Lung (tissue), 11 donors: ENCODE measurements at regions not wholly inside any gene's neighbourhood (a gene's known extent, or its start where the extent isn't known, plus 50 kb on each side); places are given as distances from the start of the nearest gene placed in this dataset.

Experiments
- ATAC-seq: fragments of 200-7000 bp; cut with Tn5 transposase; one replicate; pipeline ENCODE4 v1.9.1; 2020; ENCODE audit warnings: moderate number of reproducible peaks; ENCODE audit not compliant: insufficient read depth, low FRiP score
- DNase-seq, 3 donors: peaks; one replicate each; pipeline ENCODE4 v3.0.0-alpha.2; 2013 to 2017
- H3K27ac ChIP-seq, 2 donors: one replicate each; pipeline ENCODE4 v1.5.1; 2013; ENCODE audit warnings: mild to moderate bottlenecking in 2 of 2, moderate library complexity in 2 of 2, control low read depth in 1 of 2, inconsistent platforms in 1 of 2, low read depth in 1 of 2, low read length in 1 of 2
- H3K27me3 ChIP-seq, 3 donors: one replicate each; pipeline ENCODE4 v1.5.1; 2013; ENCODE audit warnings: low read length in 2 of 3; ENCODE audit not compliant: control insufficient read depth in 3 of 3, insufficient read depth in 3 of 3
- H3K36me3 ChIP-seq, 4 donors: one replicate each; pipeline ENCODE4 v1.5.1; 2013; ENCODE audit warnings: low read length in 4 of 4, mild to moderate bottlenecking in 1 of 4, moderate library complexity in 1 of 4; ENCODE audit not compliant: control insufficient read depth in 4 of 4, insufficient read depth in 4 of 4
- H3K4me1 ChIP-seq, 5 donors: one replicate each; pipeline ENCODE4 v1.5.1; 2013; ENCODE audit warnings: low read length in 5 of 5, mild to moderate bottlenecking in 2 of 5, moderate library complexity in 1 of 5; ENCODE audit not compliant: control insufficient read depth in 5 of 5, insufficient read depth in 5 of 5
- H3K4me3 ChIP-seq: one replicate; pipeline ENCODE4 v1.5.1; 2013; ENCODE audit warnings: mild to moderate bottlenecking, control low read depth, moderate library complexity
- H3K9ac ChIP-seq, 2 donors: one replicate each; pipeline ENCODE4 v1.5.1; 2013; ENCODE audit warnings: low read length in 2 of 2, control low read depth in 1 of 2; ENCODE audit not compliant: insufficient read depth in 1 of 2
- H3K9me3 ChIP-seq, 4 donors: one replicate each; pipeline ENCODE4 v1.5.1; 2013; ENCODE audit warnings: low read length in 3 of 4, mild to moderate bottlenecking in 1 of 4, moderate library complexity in 1 of 4; ENCODE audit not compliant: control insufficient read depth in 4 of 4, insufficient read depth in 3 of 4
- WGBS, 2 donors: extraction: QIAGEN DNeasy Blood & Tissue Kit; methylation state at CpG; one replicate each; pipeline ENCODE4 v1.1.7; 2013; 5-methylcytosine and 5-hydroxymethylcytosine counted together
- TF ChIP-seq, protein P1 (sequence below): IDR thresholded peaks from 2 replicates; pipeline ENCODE4 v1.5.1; 2012; ENCODE audit warnings: mild to moderate bottlenecking; ENCODE audit errors: control extremely low read depth, extremely low read depth
- donor health status: control.
- donor health status: control.
- donor health status: Bipolar disorder and iron deficiency.
- donor health status: healthy.
- donor health status: DM: yes; HTN: yes; CAD: no.

- Histone ChIP-seq H3K9me3 (no peaks in the 10 kb centered on the region), H3K27ac (no peak overlapping the region), H3K4me3 (no peak overlapping the region), H3K27me3 (peaks cover 0 to 3% (median 0%) of the 10 kb centered on the region in 3 donors), H3K4me1 (no peaks in the 10 kb centered on the region), H3K9ac (no peak overlapping the region), H3K36me3 (no peaks in the 10 kb centered on the region)
- WGBS, 2 donors, result 68 to 74% methylated on average over 1 of the region's 1 CpG
- ATAC-seq (no peak), DNase-seq (no peak)
- TF ChIP-seq, protein P1, sequence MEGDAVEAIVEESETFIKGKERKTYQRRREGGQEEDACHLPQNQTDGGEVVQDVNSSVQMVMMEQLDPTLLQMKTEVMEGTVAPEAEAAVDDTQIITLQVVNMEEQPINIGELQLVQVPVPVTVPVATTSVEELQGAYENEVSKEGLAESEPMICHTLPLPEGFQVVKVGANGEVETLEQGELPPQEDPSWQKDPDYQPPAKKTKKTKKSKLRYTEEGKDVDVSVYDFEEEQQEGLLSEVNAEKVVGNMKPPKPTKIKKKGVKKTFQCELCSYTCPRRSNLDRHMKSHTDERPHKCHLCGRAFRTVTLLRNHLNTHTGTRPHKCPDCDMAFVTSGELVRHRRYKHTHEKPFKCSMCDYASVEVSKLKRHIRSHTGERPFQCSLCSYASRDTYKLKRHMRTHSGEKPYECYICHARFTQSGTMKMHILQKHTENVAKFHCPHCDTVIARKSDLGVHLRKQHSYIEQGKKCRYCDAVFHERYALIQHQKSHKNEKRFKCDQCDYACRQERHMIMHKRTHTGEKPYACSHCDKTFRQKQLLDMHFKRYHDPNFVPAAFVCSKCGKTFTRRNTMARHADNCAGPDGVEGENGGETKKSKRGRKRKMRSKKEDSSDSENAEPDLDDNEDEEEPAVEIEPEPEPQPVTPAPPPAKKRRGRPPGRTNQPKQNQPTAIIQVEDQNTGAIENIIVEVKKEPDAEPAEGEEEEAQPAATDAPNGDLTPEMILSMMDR, result no peak
Measured at GRCh38 chr2:65782186-65782585, 349.8 kb upstream of the SPRED2 start.

GRCh38 chr2:65781756-65782155, 349.4 kb upstream of the SPRED2 start:
- Histone ChIP-seq H3K4me3 (no peak overlapping the region), H3K27me3 (peaks cover 0 to 3% (median 0%) of the 10 kb centered on the region in 3 donors), H3K9me3 (no peaks in the 10 kb centered on the region), H3K36me3 (no peaks in the 10 kb centered on the region), H3K9ac (no peak overlapping the region), H3K4me1 (no peaks in the 10 kb centered on the region), H3K27ac (no peak overlapping the region)
- TF ChIP-seq, protein P1, result no peak
- DNase-seq, result no peak
- ATAC-seq, result no peak

DNA sequence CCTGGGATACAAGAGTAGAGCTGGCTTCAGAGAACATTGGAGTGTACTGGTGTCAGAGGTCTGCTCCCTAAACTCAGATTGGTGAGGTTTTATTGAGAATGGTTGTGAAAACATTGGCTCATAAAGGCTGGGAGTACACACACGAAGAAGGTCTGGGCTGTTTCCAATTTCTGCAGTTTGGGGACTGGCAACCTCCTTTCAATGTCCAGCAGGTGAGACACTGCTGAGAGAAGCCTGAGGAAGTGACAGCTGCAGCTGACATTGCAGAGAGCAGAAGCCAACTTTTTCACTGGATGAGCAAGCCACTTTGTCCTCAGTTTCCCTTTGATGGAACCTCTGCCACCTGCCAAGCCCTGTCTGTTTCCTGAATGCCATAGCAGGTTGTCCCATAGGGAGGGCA, 346.6 kb upstream of the SPRED2 start:
- peaks cover 0 to 3% (median 0%) of the 10 kb centered on the region in 3 donors for H3K27me3 ChIP-seq
- 63 to 77% methylated on average over 1 of the region's 1 CpG for WGBS, 2 donors
- H3K36me3 ChIP-seq, result no peaks in the 10 kb centered on the region
- no peaks in the 10 kb centered on the region for H3K4me1 ChIP-seq
- no peak overlapping the region for H3K4me3 ChIP-seq
- H3K27ac ChIP-seq, result no peak overlapping the region
- DNase-seq, result no peak
- H3K9me3 ChIP-seq, result no peaks in the 10 kb centered on the region
- ATAC-seq, result no peak
- no peak overlapping the region for H3K9ac ChIP-seq
- TF ChIP-seq, protein P1, result no peak

- DNase-seq (no peak), ATAC-seq (no peak)
- Histone ChIP-seq H3K9me3 (no peaks in the 10 kb centered on the region), H3K4me3 (no peak overlapping the region), H3K27me3 (peaks cover 0 to 3% (median 0%) of the 10 kb centered on the region in 3 donors), H3K27ac (no peak overlapping the region), H3K4me1 (no peaks in the 10 kb centered on the region), H3K9ac (no peak overlapping the region), H3K36me3 (no peaks in the 10 kb centered on the region)
- WGBS, 2 donors, result 82 to 83% methylated on average over 2 of the region's 2 CpGs
- TF ChIP-seq, protein P1, result no peak
Measured at GRCh38 chr2:65778137-65778536, 345.7 kb upstream of the SPRED2 start.
